ENCODE measurements at regions not wholly inside any gene's neighbourhood (a gene's known extent, or its start where the extent isn't known, plus 50 kb on each side); places are given as distances from the start of the nearest gene placed in this dataset.

GRCh38 chr2:12207491-12207890 is 461.1 kb downstream of the LPIN1 start:
- H3K27ac Mint-ChIP-seq (ENCODE audit: unreplicated experiment): no peak overlapping the region
- peaks cover 1% of the 10 kb centered on the region for H3K27me3 Mint-ChIP-seq (ENCODE audit: low read depth)
- peaks cover 7% of the 10 kb centered on the region for H3K4me1 Mint-ChIP-seq (ENCODE audit: low read depth)
- no peak for TF ChIP-seq CTCF (IDR thresholded peaks at IDR 0.05)
- DNase-seq (ENCODE audit: low spot score): no peak
- H3K36me3 Mint-ChIP-seq (ENCODE audit: low read depth): no peaks in the 10 kb centered on the region
- H3K9me3 Mint-ChIP-seq (ENCODE audit: low read depth): no peaks in the 10 kb centered on the region
- no peak overlapping the region for H3K4me3 Mint-ChIP-seq (ENCODE audit: unreplicated experiment)

GRCh38 chr2:12210016-12210933 is 463.8 kb downstream of the LPIN1 start:
- TF ChIP-seq CTCF (IDR thresholded peaks at IDR 0.05): no peak
- no peaks in the 10 kb centered on the region for H3K27me3 Mint-ChIP-seq (ENCODE audit: low read depth)
- DNase-seq (ENCODE audit: low spot score): no peak
- no peak overlapping the region for H3K27ac Mint-ChIP-seq (ENCODE audit: unreplicated experiment)
- H3K36me3 Mint-ChIP-seq (ENCODE audit: low read depth): no peaks in the 10 kb centered on the region
- H3K9me3 Mint-ChIP-seq (ENCODE audit: low read depth): no peaks in the 10 kb centered on the region
- H3K4me3 Mint-ChIP-seq (ENCODE audit: unreplicated experiment): no peak overlapping the region
- peaks cover 14% of the 10 kb centered on the region for H3K4me1 Mint-ChIP-seq (ENCODE audit: low read depth)

- Mint-ChIP-seq H3K4me1 (ENCODE audit: low read depth) (peaks cover 14% of the 10 kb centered on the region), H3K9me3 (ENCODE audit: low read depth) (no peaks in the 10 kb centered on the region), H3K36me3 (ENCODE audit: low read depth) (no peaks in the 10 kb centered on the region), H3K4me3 (ENCODE audit: unreplicated experiment) (no peak overlapping the region), H3K27me3 (ENCODE audit: low read depth) (no peaks in the 10 kb centered on the region), H3K27ac (ENCODE audit: unreplicated experiment) (no peak overlapping the region)
- TF ChIP-seq CTCF (IDR thresholded peaks at IDR 0.05): no peak
- no peak for DNase-seq (ENCODE audit: low spot score)
These were observed 465.1 kb downstream of the LPIN1 start for GRCh38 chr2:12211326-12212175.

GRCh38 chr2:12212841-12213597 is 466.6 kb downstream of the LPIN1 start:
- H3K27me3 Mint-ChIP-seq (ENCODE audit: low read depth): no peaks in the 10 kb centered on the region
- TF ChIP-seq CTCF (IDR thresholded peaks at IDR 0.05): no peak
- H3K4me1 Mint-ChIP-seq (ENCODE audit: low read depth): peaks cover 14% of the 10 kb centered on the region
- no peak for DNase-seq (ENCODE audit: low spot score)
- no peak overlapping the region for H3K27ac Mint-ChIP-seq (ENCODE audit: unreplicated experiment)
- H3K4me3 Mint-ChIP-seq (ENCODE audit: unreplicated experiment): no peak overlapping the region
- no peaks in the 10 kb centered on the region for H3K36me3 Mint-ChIP-seq (ENCODE audit: low read depth)
- no peaks in the 10 kb centered on the region for H3K9me3 Mint-ChIP-seq (ENCODE audit: low read depth)

- H3K27me3 Mint-ChIP-seq (ENCODE audit: low read depth): no peaks in the 10 kb centered on the region
- no peak for DNase-seq (ENCODE audit: low spot score)
- no peaks in the 10 kb centered on the region for H3K9me3 Mint-ChIP-seq (ENCODE audit: low read depth)
- H3K4me3 Mint-ChIP-seq (ENCODE audit: unreplicated experiment): no peak overlapping the region
- H3K36me3 Mint-ChIP-seq (ENCODE audit: low read depth): no peaks in the 10 kb centered on the region
- peaks cover 21% of the 10 kb centered on the region for H3K4me1 Mint-ChIP-seq (ENCODE audit: low read depth)
- H3K27ac Mint-ChIP-seq (ENCODE audit: unreplicated experiment): no peak overlapping the region
- TF ChIP-seq CTCF (IDR thresholded peaks at IDR 0.05): no peak
These were observed 470.7 kb downstream of the LPIN1 start for GRCh38 chr2:12217175-12217574.

All from chondrocyte (in vitro differentiated cells).